ENCODE measurements at regions not wholly inside any gene's neighbourhood (a gene's known extent, or its start where the extent isn't known, plus 50 kb on each side); places are given as distances from the start of the nearest gene placed in this dataset.
A peak's percentile ranks its signal among the peaks of the same experiment; 100 is the strongest.

GRCh38 chr6:163662604-163663225, 248.2 kb downstream of the QKI start:
- H3K4me1 Mint-ChIP-seq (ENCODE audit: unreplicated experiment): peaks cover 16% of the 10 kb centered on the region
- peaks cover 3% of the 10 kb centered on the region for H3K27me3 Mint-ChIP-seq (ENCODE audit: unreplicated experiment)
- no peak for DNase-seq (ENCODE audit: low spot score)
- H3K36me3 Mint-ChIP-seq (ENCODE audit: low read depth, unreplicated experiment): no peaks in the 10 kb centered on the region
- H3K27ac Mint-ChIP-seq (ENCODE audit: unreplicated experiment): peak overlapping the region; percentile 80
- no peak for TF ChIP-seq CTCF (IDR thresholded peaks at IDR 0.05; ENCODE audit: unreplicated experiment)
- no peak overlapping the region for H3K4me3 Mint-ChIP-seq (ENCODE audit: unreplicated experiment)
- H3K9me3 Mint-ChIP-seq (ENCODE audit: unreplicated experiment): no peaks in the 10 kb centered on the region

- Mint-ChIP-seq H3K4me3 (ENCODE audit: unreplicated experiment) (no peak overlapping the region), H3K36me3 (ENCODE audit: low read depth, unreplicated experiment) (no peaks in the 10 kb centered on the region), H3K9me3 (ENCODE audit: unreplicated experiment) (no peaks in the 10 kb centered on the region), H3K27ac (ENCODE audit: unreplicated experiment) (peak overlapping the region; percentile 77), H3K27me3 (ENCODE audit: unreplicated experiment) (no peaks in the 10 kb centered on the region), H3K4me1 (ENCODE audit: unreplicated experiment) (peaks cover 14% of the 10 kb centered on the region)
- no peak for DNase-seq (ENCODE audit: low spot score)
- no peak for TF ChIP-seq CTCF (IDR thresholded peaks at IDR 0.05; ENCODE audit: unreplicated experiment)
These were observed 246.8 kb downstream of the QKI start for GRCh38 chr6:163661272-163661671.

- H3K4me3 Mint-ChIP-seq (ENCODE audit: unreplicated experiment): no peak overlapping the region
- H3K9me3 Mint-ChIP-seq (ENCODE audit: unreplicated experiment): no peaks in the 10 kb centered on the region
- TF ChIP-seq CTCF (IDR thresholded peaks at IDR 0.05; ENCODE audit: unreplicated experiment): no peak
- DNase-seq (ENCODE audit: low spot score): no peak
- no peaks in the 10 kb centered on the region for H3K36me3 Mint-ChIP-seq (ENCODE audit: low read depth, unreplicated experiment)
- peaks cover 14% of the 10 kb centered on the region for H3K4me1 Mint-ChIP-seq (ENCODE audit: unreplicated experiment)
- no peaks in the 10 kb centered on the region for H3K27me3 Mint-ChIP-seq (ENCODE audit: unreplicated experiment)
- no peak overlapping the region for H3K27ac Mint-ChIP-seq (ENCODE audit: unreplicated experiment)
These were observed 245.3 kb downstream of the QKI start for GRCh38 chr6:163659803-163660202.

- Mint-ChIP-seq H3K36me3 (ENCODE audit: low read depth, unreplicated experiment) (no peaks in the 10 kb centered on the region), H3K9me3 (ENCODE audit: unreplicated experiment) (no peaks in the 10 kb centered on the region), H3K27ac (ENCODE audit: unreplicated experiment) (no peak overlapping the region), H3K4me3 (ENCODE audit: unreplicated experiment) (no peak overlapping the region), H3K4me1 (ENCODE audit: unreplicated experiment) (no peaks in the 10 kb centered on the region), H3K27me3 (ENCODE audit: unreplicated experiment) (no peaks in the 10 kb centered on the region)
- TF ChIP-seq CTCF (IDR thresholded peaks at IDR 0.05; ENCODE audit: unreplicated experiment): no peak
- no peak for DNase-seq (ENCODE audit: low spot score)
These were observed 241.0 kb downstream of the QKI start for GRCh38 chr6:163655217-163656121.
